Stimulated activated CD8-positive, alpha-beta memory T cell treated with anti-CD3 and anti-CD28 coated beads, Interleukin-12 subunit alpha, Interleukin-12 subunit beta, amount 100 ng/mL, for 1 hour (primary cell): ENCODE measurements at regions not wholly inside any gene's neighbourhood (a gene's known extent, or its start where the extent isn't known, plus 50 kb on each side); places are given as distances from the start of the nearest gene placed in this dataset.

ENCODE experiments used
- DNase-seq: peaks from one replicate; pipeline ENCODE4 v3.0.0-alpha.2; 2020; ENCODE audit warnings: low read depth

- no peak for DNase-seq
These were observed 804.4 kb upstream of the CELF2 start for GRCh38 chr10:10213237-10213636.

- no peak for DNase-seq
These were observed 795.3 kb upstream of the CELF2 start for GRCh38 chr10:10222304-10222841.

- no peak for DNase-seq
These were observed 794.5 kb upstream of the CELF2 start for GRCh38 chr10:10223131-10223530.

- no peak for DNase-seq
These were observed 792.5 kb upstream of the CELF2 start for GRCh38 chr10:10225136-10225676.

- DNase-seq = no peak
These were observed 784.4 kb upstream of the CELF2 start for GRCh38 chr10:10233229-10233628.

GRCh38 chr10:10235003-10235402 lies 782.7 kb upstream of the CELF2 start:
- no peak for DNase-seq

- DNase-seq = no peak
These were observed 770.1 kb upstream of the CELF2 start for GRCh38 chr10:10247585-10247984.

GRCh38 chr10:10256860-10257259 lies 760.8 kb upstream of the CELF2 start:
- DNase-seq = no peak

GRCh38 chr10:10259013-10259412 lies 758.7 kb upstream of the CELF2 start:
- DNase-seq = no peak

GRCh38 chr10:10270126-10271050 lies 747.3 kb upstream of the CELF2 start:
- no peak for DNase-seq

- DNase-seq = no peak
These were observed 746.0 kb upstream of the CELF2 start for GRCh38 chr10:10271639-10272192.

- DNase-seq = no peak
These were observed 744.0 kb upstream of the CELF2 start for GRCh38 chr10:10273661-10274060.

- no peak for DNase-seq
These were observed 737.8 kb upstream of the CELF2 start for GRCh38 chr10:10279906-10280305.

GRCh38 chr10:10292501-10292900 lies 725.2 kb upstream of the CELF2 start:
- no peak for DNase-seq

GRCh38 chr10:10293041-10293440 lies 724.6 kb upstream of the CELF2 start:
- no peak for DNase-seq

GRCh38 chr10:10293481-10293951 lies 724.2 kb upstream of the CELF2 start:
- DNase-seq = no peak

- DNase-seq = no peak
These were observed 723.3 kb upstream of the CELF2 start for GRCh38 chr10:10294184-10294880.

GRCh38 chr10:10294881-10295529 lies 722.7 kb upstream of the CELF2 start:
- no peak for DNase-seq

GRCh38 chr10:10295537-10295936 lies 722.1 kb upstream of the CELF2 start:
- DNase-seq = no peak

- no peak for DNase-seq
These were observed 715.0 kb upstream of the CELF2 start for GRCh38 chr10:10302689-10303088.

- no peak for DNase-seq
These were observed 710.6 kb upstream of the CELF2 start for GRCh38 chr10:10307036-10307435.

GRCh38 chr10:10307551-10307950 lies 710.1 kb upstream of the CELF2 start:
- DNase-seq = no peak
